ENCODE measurements at regions not wholly inside any gene's neighbourhood (a gene's known extent, or its start where the extent isn't known, plus 50 kb on each side); places are given as distances from the start of the nearest gene placed in this dataset.
"Not testable (repeated sequence)": the region's sequence is repeated elsewhere in the genome, so short reads cannot be mapped to it uniquely, and the experiment has no call there.

DNA sequence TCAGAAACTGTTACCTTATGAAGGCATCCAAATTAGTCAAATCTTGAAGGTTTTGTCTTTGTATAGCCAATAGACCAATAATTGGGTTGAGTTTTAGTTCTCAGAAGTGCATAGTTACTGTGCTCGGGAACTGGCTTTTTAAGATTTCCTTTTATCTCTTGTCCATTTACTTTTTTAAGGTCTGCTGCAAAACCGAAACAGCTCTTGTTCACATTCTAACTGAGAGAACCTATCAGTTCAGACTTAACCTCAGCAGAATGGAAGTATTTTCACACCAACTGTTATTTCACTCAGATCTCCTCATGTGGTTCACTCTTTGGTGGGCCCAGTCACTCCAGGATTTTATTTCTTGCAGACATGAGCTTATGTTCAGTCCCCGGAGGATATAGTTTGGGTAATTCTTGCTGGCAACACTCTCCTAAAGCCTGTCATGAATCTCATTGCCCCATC, 55.5 kb downstream of the TPBG start:
- Mint-ChIP-seq H3K27me3 (no peaks in the 10 kb centered on the region), H3K27ac (ENCODE audit: low read depth) (no peak overlapping the region), H3K4me3 (no peak overlapping the region), H3K9me3 (no peaks in the 10 kb centered on the region), H3K36me3 (ENCODE audit: insufficient read depth) (peaks cover 4% of the 10 kb centered on the region), H3K4me1 (no peaks in the 10 kb centered on the region)
- DNase-seq (ENCODE audit: low spot score in 2 of 2): no peak
- no peak for ATAC-seq (replicated peaks; ENCODE audit: extremely low read depth, poor library complexity, severe bottlenecking)

DNA sequence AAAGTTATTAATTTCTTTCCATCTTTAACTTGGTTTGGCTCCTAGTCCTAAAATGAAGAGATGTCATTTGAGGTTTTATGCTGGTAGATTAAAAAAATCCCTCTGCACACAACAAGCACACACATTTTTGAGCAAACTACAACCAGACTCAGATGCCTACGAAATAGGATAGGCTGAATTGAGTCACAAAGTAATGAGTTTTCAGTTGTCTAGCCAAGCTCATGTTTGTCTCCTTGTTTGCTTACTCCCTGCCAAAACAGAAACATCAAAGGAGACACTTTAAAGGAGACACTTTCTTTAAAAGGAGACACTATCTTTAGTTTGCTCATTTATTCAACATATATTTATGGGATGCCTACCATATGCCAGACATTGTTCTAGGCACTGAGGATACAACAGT, 56.2 kb downstream of the TPBG start:
- Mint-ChIP-seq H3K4me3 (no peak overlapping the region), H3K36me3 (ENCODE audit: insufficient read depth) (peaks cover 4% of the 10 kb centered on the region)
- no peak for ATAC-seq (replicated peaks; ENCODE audit: extremely low read depth, poor library complexity, severe bottlenecking)

DNA sequence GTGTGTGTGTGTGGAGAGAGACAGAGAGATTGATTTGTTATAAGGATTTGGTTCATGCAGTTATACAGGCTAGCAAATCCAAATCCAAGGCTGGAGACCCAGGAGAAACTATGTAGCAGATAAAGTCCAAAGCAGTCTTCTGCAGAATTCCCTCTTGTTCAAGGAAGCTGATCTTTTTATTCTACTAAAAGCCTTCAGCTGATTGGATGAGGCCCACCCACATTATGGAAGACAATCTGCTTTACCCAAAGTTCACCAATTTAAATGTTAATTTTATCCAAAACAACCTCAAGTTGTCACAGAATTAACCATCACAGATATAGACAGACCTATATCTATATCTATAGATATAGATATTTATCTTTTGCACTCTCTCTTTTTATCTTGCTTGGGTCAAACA, 67.0 kb downstream of the TPBG start:
- H3K9me3 Mint-ChIP-seq: no peaks in the 10 kb centered on the region
- peaks cover 12% of the 10 kb centered on the region for H3K27me3 Mint-ChIP-seq
- H3K4me1 Mint-ChIP-seq: no peaks in the 10 kb centered on the region
- no peak overlapping the region for H3K27ac Mint-ChIP-seq (ENCODE audit: low read depth)
- ATAC-seq (replicated peaks; ENCODE audit: extremely low read depth, poor library complexity, severe bottlenecking) (no peak), DNase-seq (ENCODE audit: low spot score in 2 of 2) (no peak)
- no peaks in the 10 kb centered on the region for H3K36me3 Mint-ChIP-seq (ENCODE audit: insufficient read depth)
- no peak overlapping the region for H3K4me3 Mint-ChIP-seq

More for the DNA sequence above, 56.2 kb downstream of the TPBG start:
- no peak for DNase-seq (ENCODE audit: low spot score in 2 of 2)
- no peaks in the 10 kb centered on the region for H3K4me1 Mint-ChIP-seq
- H3K9me3 Mint-ChIP-seq: no peaks in the 10 kb centered on the region
- no peaks in the 10 kb centered on the region for H3K27me3 Mint-ChIP-seq
- H3K27ac Mint-ChIP-seq (ENCODE audit: low read depth): no peak overlapping the region

DNA sequence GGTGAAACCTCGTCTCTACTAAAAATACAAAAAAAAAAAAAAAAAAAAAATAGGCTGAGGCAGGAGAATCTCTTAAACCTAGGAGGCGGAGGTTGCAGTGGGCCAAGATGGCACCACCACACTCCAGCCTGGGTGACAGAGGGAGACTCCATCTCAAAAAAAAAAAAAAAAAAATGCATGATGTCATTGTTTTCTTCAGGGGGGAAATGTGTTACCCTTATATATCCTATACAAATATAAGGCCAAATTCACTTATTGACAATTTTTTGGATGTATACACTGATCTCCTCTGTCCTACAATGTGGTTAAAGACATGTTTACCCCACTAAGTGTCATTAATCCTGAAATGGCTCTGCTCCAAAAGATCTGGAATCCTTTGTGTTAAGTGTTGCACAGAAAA, 73.1 kb downstream of the TPBG start:
- DNase-seq (ENCODE audit: low spot score in 2 of 2) (no peak), ATAC-seq (replicated peaks; ENCODE audit: extremely low read depth, poor library complexity, severe bottlenecking) (no peak)
- peaks cover 5% of the 10 kb centered on the region for H3K27me3 Mint-ChIP-seq
- H3K36me3 Mint-ChIP-seq (ENCODE audit: insufficient read depth): no peaks in the 10 kb centered on the region
- H3K27ac Mint-ChIP-seq (ENCODE audit: low read depth): no peak overlapping the region
- no peak overlapping the region for H3K4me3 Mint-ChIP-seq
- H3K9me3 Mint-ChIP-seq: no peaks in the 10 kb centered on the region
- H3K4me1 Mint-ChIP-seq: no peaks in the 10 kb centered on the region

DNA sequence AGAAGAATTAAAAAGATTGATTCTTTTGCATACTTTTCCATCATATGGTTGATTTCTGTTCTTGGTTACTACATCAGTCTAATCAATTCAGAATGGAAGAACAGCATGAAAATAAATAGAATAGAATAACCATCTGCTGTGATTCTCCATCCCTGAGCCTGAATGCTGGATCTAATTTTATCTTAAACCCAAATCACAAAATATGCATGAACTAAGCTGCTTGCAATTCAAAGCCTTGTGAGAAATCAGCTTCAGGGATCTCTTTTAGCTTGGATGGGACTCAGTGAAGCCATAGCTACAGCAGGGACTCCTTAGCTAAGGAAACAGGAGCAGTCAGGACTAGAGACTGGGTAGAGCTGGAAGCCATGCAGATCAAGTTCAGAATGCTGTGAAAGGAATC, 74.1 kb downstream of the TPBG start:
- Mint-ChIP-seq H3K4me1 (no peaks in the 10 kb centered on the region), H3K36me3 (ENCODE audit: insufficient read depth) (no peaks in the 10 kb centered on the region), H3K9me3 (no peaks in the 10 kb centered on the region), H3K27ac (ENCODE audit: low read depth) (no peak overlapping the region), H3K4me3 (no peak overlapping the region), H3K27me3 (no peaks in the 10 kb centered on the region)
- DNase-seq (ENCODE audit: low spot score in 2 of 2): no peak
- ATAC-seq (replicated peaks; ENCODE audit: extremely low read depth, poor library complexity, severe bottlenecking): no peak

DNA sequence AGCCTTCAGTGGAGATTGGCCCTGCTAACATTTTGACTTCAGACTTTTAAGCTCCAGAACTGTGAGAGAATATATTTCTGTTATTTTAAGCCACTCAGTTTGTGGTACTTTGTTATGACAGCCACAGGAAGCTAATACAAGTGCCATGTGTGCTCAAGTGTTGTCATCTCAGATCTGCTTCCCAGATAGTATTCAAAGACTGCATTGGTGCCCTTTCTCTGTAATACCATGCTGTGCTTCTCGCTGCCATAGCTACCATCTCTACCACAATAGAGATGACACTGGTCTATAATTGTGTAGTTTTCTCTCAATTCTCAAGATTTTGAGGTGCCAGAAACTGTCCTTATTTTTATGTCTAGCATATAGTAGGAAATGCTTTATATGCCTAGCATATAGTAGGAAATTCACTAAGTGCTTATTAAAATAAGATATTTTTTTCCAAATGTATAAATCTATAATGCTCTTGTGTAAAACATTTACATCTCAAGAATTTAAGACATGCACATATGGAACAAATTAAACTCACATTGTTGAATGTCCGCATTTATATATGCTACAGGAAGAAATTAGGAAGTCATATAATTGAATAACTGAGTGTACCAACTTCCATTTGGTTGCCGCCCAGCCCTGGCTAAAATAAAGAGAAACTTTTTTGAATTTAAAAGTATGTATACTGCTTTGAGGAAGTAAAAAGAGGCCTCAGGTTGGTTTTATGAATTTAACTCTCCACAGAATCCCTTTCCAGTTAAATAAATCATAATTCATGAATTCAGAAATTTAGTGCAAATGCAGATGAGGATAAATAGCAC, 77.6 kb downstream of the TPBG start:
- ATAC-seq (replicated peaks; ENCODE audit: extremely low read depth, poor library complexity, severe bottlenecking) (no peak), DNase-seq (ENCODE audit: low spot score in 2 of 2) (no peak)
- no peaks in the 10 kb centered on the region for H3K4me1 Mint-ChIP-seq
- no peak overlapping the region for H3K4me3 Mint-ChIP-seq
- H3K9me3 Mint-ChIP-seq: no peaks in the 10 kb centered on the region
- H3K36me3 Mint-ChIP-seq (ENCODE audit: insufficient read depth): no peaks in the 10 kb centered on the region
- H3K27me3 Mint-ChIP-seq: no peaks in the 10 kb centered on the region
- H3K27ac Mint-ChIP-seq (ENCODE audit: low read depth): no peak overlapping the region

DNA sequence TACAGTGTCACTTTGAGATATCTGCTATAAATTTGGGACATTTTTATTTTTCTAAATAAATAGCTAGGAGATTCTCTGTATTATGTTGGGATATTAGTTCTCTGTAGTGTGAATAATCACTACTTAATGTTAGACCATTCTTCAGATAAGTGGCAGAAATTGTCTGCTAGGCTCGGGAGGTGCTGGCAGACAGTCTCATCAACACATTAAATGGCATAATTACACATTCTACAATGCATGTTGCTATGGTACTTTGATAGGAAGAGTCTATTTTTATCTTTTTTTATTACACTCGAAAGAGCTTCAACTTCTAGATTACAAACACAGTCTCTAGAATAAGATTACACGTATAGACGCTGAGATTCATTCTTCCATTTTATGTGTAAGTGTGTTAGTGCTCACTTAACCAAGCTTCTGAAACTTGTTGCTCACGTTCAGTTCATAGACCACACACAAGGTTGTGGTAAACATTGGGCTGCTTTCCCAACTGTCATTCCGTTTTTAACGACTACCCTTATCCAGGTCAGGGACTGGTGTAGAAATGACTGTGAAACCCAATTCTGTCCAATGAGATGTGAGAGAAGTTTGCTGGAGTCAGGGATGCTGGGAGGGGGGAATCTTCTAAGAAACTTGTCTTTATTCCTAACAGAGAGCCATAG, 78.6 kb downstream of the TPBG start:
- no peak for DNase-seq (ENCODE audit: low spot score in 2 of 2)
- no peak overlapping the region for H3K4me3 Mint-ChIP-seq
- no peak for ATAC-seq (replicated peaks; ENCODE audit: extremely low read depth, poor library complexity, severe bottlenecking)
- H3K27me3 Mint-ChIP-seq: no peaks in the 10 kb centered on the region
- no peak overlapping the region for H3K27ac Mint-ChIP-seq (ENCODE audit: low read depth)
- no peaks in the 10 kb centered on the region for H3K36me3 Mint-ChIP-seq (ENCODE audit: insufficient read depth)
- no peaks in the 10 kb centered on the region for H3K4me1 Mint-ChIP-seq
- H3K9me3 Mint-ChIP-seq: no peaks in the 10 kb centered on the region

DNA sequence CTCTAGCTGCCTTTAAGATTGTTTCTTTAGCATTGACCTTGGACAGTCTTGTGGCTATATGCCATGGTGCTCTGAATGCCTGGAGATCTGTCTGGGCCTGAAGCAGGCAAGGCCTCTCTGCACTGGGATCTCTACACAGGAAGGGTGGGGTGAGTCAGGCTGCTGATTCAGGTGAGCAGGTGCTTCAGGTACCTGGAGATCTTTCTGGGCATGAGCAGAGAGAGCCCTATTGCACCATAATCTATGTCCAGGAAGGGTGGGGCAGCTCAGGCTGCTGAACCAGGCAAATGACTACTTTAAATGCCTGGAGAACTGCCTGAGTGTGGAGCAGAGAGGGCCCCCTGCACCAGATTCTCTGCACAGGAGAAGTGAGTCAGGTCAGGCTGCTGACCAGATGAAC, 94.5 kb downstream of the TPBG start:
- no peak overlapping the region for H3K27ac Mint-ChIP-seq (ENCODE audit: low read depth)
- H3K9me3 Mint-ChIP-seq: no peaks in the 10 kb centered on the region
- H3K4me3 Mint-ChIP-seq: no peak overlapping the region
- no peak for ATAC-seq (replicated peaks; ENCODE audit: extremely low read depth, poor library complexity, severe bottlenecking)
- no peaks in the 10 kb centered on the region for H3K4me1 Mint-ChIP-seq
- H3K27me3 Mint-ChIP-seq: no peaks in the 10 kb centered on the region
- H3K36me3 Mint-ChIP-seq (ENCODE audit: insufficient read depth): no peaks in the 10 kb centered on the region
- no peak for DNase-seq (ENCODE audit: low spot score in 2 of 2)

DNA sequence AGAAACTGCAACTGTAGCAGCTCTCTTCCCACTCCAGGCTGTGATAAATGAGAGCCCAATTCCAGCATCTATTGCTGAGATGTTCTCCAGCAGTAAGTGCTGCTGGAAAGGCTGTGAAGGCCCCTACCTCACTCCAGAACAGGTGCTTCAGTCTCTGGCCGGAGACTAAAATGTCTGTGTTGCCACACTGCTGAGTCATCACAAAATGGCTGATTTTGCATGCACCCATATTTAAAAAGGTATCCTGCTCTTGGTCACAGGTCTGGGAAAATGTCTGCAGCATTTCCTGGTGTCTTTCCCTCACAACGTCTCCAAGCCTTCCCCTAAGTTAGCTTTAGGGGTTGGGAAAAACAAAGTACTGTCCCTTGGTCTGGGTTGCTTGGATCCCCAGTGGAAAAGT, 95.1 kb downstream of the TPBG start:
- ATAC-seq (replicated peaks; ENCODE audit: extremely low read depth, poor library complexity, severe bottlenecking) (no peak), DNase-seq (ENCODE audit: low spot score in 2 of 2) (no peak)
- Mint-ChIP-seq H3K27ac (ENCODE audit: low read depth) (no peak overlapping the region), H3K9me3 (no peaks in the 10 kb centered on the region), H3K4me3 (no peak overlapping the region), H3K27me3 (no peaks in the 10 kb centered on the region), H3K4me1 (no peaks in the 10 kb centered on the region), H3K36me3 (ENCODE audit: insufficient read depth) (no peaks in the 10 kb centered on the region)

DNA sequence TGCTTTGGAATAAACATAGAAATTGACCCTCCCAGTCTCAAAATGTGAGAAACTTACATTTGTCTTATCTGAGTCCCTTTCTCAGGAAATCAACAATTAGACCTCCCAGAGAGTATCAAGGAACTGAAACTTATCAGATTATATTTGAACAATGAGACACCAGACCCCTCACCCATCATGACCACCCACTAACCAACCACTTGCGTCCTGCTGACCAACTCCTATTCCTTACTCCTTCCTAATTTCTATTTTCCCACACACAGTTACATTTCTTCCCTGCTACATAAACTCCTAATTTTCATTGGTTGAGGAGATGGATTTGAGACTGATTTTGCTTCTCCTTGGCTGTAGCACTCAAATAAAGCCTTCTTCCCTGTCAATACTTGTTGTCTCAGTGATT, 97.9 kb downstream of the TPBG start:
- DNase-seq (ENCODE audit: low spot score in 2 of 2) (no peak), ATAC-seq (replicated peaks; ENCODE audit: extremely low read depth, poor library complexity, severe bottlenecking) (no peak)
- Mint-ChIP-seq H3K36me3 (ENCODE audit: insufficient read depth) (no peaks in the 10 kb centered on the region), H3K9me3 (no peaks in the 10 kb centered on the region), H3K27ac (ENCODE audit: low read depth) (no peak overlapping the region), H3K4me3 (no peak overlapping the region), H3K4me1 (no peaks in the 10 kb centered on the region), H3K27me3 (no peaks in the 10 kb centered on the region)

DNA sequence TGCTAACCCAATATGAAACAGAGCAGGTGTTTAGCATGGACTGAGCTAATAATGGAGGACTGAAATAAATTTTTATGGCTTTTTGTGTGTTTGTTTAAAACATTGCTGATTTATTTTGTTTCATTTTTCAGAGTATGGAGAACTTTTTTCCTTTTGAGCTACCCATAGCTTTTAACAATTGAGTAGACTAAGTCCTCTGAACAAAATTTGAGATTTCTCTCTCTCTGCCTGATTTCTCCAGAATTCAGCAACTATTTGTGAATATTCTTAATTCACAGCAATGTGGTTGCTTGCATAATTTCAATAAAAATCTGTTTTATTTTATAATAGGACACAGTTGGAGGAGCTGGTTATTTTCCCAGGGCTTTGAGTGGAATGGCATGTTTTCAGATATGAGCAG, 103.7 kb downstream of the TPBG start:
- no peak for DNase-seq (ENCODE audit: low spot score in 2 of 2)
- Mint-ChIP-seq H3K4me1 (no peaks in the 10 kb centered on the region), H3K4me3 (no peak overlapping the region), H3K27me3 (no peaks in the 10 kb centered on the region), H3K9me3 (no peaks in the 10 kb centered on the region), H3K36me3 (ENCODE audit: insufficient read depth) (peaks cover 2% of the 10 kb centered on the region), H3K27ac (ENCODE audit: low read depth) (no peak overlapping the region)
- no peak for ATAC-seq (replicated peaks; ENCODE audit: extremely low read depth, poor library complexity, severe bottlenecking)

DNA sequence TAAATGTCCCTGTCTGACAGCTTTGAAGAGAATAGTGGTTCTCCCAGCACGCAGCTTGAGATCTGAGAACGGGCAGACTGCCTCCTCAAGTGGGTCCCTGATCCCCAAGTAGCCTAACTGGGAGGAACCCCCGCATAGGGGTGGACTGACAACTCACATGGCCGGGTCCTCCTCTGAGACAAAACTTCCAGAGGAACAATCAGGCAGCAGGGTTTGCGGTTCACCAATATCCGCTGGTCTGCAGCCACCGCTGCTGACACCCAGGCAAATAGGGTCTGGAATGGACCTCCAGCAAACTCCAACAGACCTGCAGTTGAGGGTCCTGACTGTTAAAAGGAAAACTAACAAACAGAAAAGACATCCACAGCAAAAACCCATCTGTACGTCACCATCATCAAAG, 106.5 kb downstream of the TPBG start:
- H3K9me3 Mint-ChIP-seq; H3K27me3 Mint-ChIP-seq; H3K36me3 Mint-ChIP-seq (ENCODE audit: insufficient read depth); H3K4me3 Mint-ChIP-seq; DNase-seq (ENCODE audit: low spot score in 2 of 2); H3K4me1 Mint-ChIP-seq; ATAC-seq (replicated peaks; ENCODE audit: extremely low read depth, poor library complexity, severe bottlenecking); H3K27ac Mint-ChIP-seq (ENCODE audit: low read depth): not testable (repeated sequence)

DNA sequence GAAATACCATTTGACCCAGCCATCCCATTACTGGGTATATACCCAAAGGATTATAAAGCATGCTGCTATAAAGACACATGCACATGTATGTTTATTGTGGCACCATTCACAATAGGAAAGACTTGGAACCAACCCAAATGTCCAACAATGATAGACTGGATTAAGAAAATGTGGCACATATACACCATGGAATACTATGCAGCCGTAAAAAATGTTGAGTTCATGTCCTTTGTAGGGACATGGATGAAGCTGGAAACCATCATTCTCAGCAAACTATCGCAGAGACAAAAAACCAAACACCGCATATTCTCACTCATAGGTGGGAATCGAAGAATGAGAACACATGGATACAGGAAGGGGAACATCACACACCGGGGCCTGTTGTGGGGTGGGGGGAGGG, 111.5 kb downstream of the TPBG start:
- H3K9me3 Mint-ChIP-seq; H3K27me3 Mint-ChIP-seq; H3K36me3 Mint-ChIP-seq (ENCODE audit: insufficient read depth); H3K4me3 Mint-ChIP-seq; ATAC-seq (replicated peaks; ENCODE audit: extremely low read depth, poor library complexity, severe bottlenecking); H3K27ac Mint-ChIP-seq (ENCODE audit: low read depth); H3K4me1 Mint-ChIP-seq; DNase-seq (ENCODE audit: low spot score in 2 of 2): not testable (repeated sequence)

Data from central memory CD8-positive, alpha-beta T cell (primary cell).